Renal cortex interstitium (tissue), 11 donors: ENCODE measurements at regions not wholly inside any gene's neighbourhood (a gene's known extent, or its start where the extent isn't known, plus 50 kb on each side); places are given as distances from the start of the nearest gene placed in this dataset.

Source experiments
- DNase-seq, 11 donors: peaks; one replicate each; pipeline ENCODE4 v3.0.0-alpha.2; 2013; ENCODE audit warnings: low read depth in 9 of 11, low spot score in 4 of 11; ENCODE audit errors: extremely low read depth in 1 of 11

GRCh38 chr2:172153156-172153555, 50.5 kb upstream of the DLX2 start:
- no peak for DNase-seq

- DNase-seq, result no peak
These were observed 51.1 kb upstream of the DLX2 start for GRCh38 chr2:172153757-172154156.

GRCh38 chr2:172155752-172156151, 53.1 kb upstream of the DLX2 start:
- DNase-seq, result no peak

DNA sequence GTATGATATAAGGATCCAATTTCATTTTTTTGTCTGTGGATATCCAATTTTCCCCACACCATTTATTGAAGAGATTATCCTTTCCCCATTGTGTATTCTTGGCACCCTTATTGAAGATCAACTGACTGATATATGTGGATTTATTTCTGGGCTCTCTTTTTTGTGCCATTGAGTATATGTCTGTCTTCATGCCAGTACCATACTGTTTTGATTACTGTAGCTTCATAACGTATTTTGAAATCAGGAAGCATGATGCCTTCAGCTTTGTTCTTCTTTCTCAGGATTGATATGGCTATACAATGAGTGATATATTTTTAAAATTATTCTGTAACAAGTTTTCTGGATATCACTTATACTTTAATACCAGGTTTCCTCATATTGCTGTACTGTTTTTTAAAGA, 58.1 kb upstream of the DLX2 start:
- DNase-seq, result no peak

DNA sequence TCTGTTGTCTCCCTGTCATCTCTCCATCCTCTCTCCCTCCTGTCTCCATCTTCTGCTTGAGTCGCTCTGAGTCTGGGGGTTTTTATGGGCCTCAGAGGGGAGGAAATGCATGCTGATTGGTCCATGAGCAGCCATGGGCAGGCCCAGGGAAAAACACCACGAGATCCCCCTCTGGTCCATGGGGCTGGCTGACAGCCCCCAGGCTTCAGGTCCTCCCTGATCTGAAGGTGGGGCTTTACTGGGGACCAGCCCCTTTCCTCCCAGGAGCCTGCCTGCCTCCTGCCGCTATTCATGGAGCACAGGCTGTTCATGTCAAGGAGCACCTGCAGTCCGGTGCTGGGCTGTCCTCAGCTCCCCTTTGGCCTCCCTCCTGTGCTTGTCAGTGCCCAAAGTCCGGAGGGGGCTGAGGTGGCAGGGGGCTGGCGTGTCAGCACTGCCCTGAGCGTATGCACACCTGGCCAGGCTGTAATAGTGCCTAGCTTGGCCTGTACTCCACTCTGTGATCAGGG, 59.6 kb upstream of the DLX2 start:
- no peak for DNase-seq

DNA sequence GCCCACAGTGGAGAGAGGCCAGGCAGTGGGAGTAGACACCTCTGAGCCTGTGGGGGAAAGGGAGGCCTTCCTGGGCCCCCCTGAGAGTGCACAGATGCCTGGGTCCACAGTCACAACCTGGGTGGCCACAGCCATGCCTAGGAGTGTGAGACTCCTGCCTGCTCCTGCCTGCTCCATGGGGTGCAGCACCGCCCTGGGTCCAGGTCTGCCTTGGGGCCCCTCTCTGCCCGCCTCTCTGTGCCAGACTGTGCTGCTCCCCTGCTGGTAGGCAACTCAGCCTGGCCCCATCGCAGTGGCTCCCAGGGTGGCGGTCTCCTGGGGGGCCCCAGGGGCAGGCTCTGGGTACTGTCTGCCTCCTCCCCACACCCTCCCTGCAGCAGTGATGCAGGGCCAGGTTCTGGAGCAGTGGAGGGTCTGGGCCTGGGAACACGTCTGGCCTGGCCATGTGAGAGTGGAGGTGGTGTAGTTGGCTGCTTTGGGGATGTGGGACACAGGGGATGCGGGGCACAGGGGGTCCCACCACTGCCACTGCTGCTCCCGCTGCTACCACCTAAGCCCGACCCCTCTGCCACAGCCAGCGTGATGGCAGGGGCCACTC, 60.1 kb upstream of the DLX2 start:
- no peak for DNase-seq

DNA sequence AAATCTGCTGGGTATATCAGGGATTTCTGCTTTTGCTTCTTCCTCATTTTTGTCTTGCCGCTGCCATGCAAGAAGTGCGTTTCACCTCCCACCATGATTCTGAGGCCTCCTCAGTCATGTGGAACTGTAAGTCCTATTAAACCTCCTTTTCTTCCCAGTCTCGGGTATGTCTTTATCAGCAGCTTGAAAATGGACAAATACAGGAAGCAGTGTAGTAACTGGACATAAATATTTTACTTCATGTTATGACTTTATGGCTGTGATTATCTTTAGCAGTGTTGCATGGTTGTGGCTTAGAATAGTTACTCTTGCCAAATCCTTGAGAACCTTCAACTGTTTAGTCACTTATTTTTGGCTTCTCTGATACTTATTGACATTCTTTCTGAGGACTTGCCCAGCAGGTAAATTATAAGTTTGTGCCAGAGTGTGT, 66.2 kb upstream of the DLX2 start:
- no peak for DNase-seq

DNA sequence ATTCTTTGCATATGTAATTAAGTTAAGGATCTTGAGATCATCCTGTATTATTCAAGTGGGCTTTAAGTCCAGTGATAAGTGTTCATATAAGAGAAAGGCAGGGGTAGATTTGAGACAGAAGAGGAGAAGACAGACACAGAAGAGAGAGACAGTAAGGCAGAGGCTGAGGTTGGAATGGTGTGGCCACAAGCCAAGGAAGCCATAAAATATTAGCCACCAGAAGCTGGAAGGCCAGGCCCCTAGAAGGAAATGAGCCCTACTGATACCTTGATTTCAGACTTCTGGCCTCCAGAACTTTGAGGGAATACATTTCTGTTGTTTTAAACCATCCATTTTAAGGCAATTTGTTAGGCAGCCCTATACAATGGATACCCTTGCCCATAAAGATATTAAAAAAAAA, 66.9 kb upstream of the DLX2 start:
- no peak for DNase-seq

- DNase-seq, result peak in 8 of 11 donors; percentile 46 to 65 (median 59)
These were observed 69.9 kb upstream of the DLX2 start for GRCh38 chr2:172172513-172173173.

DNA sequence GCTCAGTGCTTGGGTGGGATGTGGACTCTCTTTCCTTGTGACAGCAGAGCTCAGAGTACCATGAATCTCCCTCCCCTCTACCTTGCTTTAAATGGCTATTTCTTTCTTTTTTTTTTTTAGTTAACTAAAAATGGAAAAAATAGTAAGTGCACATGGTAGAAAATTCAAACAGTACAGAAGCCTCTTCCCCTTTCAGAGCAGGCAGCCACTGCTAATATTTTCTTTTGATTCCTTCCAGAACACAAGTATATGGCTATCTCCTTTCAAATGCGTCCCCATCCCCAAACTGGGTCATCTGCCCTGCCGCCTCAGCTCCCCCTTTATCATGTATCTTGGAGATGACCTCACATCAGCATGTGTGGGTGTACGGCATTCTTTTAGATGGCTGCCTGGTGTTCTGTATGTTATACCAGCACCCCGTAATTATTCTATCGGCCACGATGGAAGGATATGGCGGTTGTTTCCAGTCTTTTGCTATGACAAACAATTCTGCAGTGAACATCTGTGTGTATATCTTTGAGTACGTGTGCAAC, 70.5 kb upstream of the DLX2 start:
- no peak for DNase-seq

DNA sequence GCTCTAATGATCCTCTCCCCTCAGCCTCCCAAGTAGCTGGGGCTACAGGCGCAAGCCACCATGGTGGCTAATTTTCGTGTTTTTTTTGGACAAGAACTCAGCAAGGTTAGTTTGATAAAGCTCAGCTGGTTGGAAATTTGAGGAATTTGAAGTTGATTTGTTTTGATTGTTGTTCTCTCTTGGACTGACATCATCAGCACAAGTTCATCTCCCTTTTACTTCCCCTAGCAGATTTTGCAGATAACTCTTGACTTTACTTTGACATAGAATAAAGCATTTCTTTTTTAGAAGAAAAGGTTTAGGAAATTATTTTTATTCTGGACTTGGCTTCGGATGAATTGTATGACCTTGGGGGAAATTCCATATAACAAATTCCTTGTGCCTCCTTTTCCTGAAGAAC, 74.9 kb upstream of the DLX2 start:
- DNase-seq, result no peak

- DNase-seq, result peak in 1 of 11 donors; percentile 13
These were observed 75.3 kb upstream of the DLX2 start for GRCh38 chr2:172177996-172178395.

DNA sequence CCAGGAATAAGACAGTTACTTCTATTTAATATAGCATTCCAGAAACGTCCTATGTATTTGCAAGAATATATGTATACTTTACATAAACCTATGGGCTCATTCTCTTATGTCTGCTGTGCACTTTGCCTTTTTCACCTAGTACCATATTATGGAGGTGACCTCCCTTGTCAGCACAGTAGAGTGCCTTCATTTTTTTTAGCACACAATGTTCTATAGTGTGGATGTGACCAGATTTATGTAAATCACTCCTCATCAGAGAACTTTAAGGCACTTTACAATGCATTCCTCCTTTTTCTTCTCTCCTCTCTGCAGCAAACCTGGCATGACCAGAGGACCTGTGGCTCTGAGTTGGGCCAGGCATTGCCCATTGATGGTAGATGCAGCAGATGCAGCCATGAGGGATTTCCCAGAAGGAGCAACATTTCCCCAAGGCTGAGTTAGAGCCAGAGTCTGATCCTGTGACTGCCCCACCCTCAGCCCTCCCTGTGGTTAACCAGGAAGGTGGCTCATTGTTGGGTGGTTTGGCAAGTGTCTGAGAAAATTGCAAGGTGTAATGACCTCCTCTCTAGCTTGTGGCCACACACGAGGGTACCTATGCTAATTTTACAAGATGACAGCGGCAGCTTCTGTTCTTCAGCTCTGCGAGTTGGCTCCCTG, 76.5 kb upstream of the DLX2 start:
- DNase-seq, result no peak

GRCh38 chr2:172181840-172182239, 79.1 kb upstream of the DLX2 start:
- no peak for DNase-seq

- no peak for DNase-seq
These were observed 79.9 kb upstream of the DLX2 start for GRCh38 chr2:172182624-172183023.

DNA sequence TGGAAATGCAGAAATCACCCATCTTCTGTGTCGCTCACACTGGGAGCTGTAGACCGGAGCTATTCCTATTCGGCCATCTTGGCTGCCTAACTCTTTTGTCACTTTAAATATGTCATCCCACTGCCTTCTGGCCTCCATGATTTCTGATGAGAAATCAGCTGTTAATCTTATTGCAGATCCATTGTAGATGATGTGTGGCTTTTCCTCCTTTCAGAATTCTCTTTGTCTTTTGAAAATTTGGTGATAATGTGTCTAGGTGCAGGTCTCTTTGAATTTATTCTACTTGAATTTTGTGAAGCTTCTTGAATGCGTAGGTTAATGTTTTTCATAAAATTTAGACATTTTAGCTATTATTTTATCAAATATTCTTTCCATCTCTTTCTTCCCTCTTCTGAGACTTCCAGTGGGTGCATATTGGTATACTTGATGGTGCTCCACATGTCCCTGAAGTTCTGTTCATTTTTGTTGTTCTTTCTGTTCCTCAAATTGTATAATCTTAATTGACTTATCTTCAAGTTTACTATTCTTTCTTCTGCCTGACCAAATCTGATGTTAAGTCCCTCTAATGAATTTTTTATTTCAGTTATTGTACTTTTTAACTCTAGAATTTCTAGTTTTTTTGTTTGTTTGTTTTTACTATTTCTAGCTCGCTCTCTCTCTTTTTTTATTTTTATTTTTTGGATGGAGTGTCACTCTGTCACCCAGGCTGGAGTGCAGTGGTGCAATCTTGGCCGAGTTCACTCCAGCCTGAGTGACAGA, 90.8 kb upstream of the DLX2 start:
- DNase-seq, result no peak

- DNase-seq, result no peak
These were observed 93.2 kb upstream of the DLX2 start for GRCh38 chr2:172195836-172196376.

DNA sequence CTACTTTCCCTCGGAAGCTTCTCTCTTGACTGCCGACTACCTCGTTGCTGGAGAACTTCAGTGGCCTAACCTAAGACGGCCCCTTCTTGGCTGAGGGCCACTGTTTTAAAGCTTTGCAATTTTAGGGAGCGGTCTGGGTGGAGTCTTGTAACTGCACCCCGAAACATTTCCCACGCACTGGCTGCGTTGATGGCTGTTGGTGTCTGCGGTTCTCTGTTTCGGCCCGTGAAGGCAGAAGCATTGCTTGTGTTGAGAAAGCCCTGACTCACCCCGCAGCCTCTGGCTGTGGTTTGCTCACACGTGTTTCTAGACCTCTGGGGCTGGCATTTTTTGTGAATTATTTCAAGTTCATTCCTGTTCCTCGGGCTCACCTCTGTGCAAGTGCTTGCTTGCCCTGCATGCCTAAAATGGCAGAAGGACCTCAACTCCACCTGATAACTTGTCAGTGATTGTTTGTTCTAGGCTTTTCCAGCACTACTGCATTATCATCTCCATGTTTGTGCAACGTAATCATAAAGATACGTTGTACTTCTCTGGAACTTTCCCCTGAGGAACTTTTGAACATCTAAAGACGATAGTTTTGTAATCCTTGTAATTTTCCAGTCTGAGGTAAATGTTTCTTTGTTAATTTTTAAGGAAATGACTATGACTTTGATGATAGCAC, 94.2 kb upstream of the DLX2 start:
- no peak for DNase-seq

GRCh38 chr2:172198361-172198760, 95.7 kb upstream of the DLX2 start:
- no peak for DNase-seq
